GM19452 (cell line): ENCODE measurements at regions not wholly inside any gene's neighbourhood (a gene's known extent, or its start where the extent isn't known, plus 50 kb on each side); places are given as distances from the start of the nearest gene placed in this dataset.

Source experiments
- ATAC-seq: cut with Tn5 transposase; IDR thresholded peaks from one replicate; pipeline ENCODE4 v1.9.1; 2021; ENCODE audit not compliant: unreplicated experiment

DNA sequence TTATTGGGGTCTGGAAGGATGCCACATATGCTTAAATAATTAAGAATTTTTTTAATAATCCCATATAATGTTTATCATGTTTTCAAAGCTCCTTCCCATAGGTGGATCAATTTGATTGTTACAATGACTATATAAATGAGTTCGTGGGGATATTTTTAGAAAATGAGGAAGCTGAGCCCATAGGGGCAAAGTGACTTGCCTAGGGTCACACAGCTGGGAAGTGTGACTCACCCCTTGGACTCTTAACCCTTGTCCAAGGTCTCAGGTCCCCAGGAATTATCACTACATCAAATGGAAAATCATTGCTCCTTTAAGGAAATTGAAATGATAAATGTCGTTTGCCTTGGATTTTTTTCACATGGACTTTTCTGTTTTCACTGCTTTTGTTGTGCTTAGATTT lies 161.2 kb upstream of the RGMA start:
- ATAC-seq, result no peak

DNA sequence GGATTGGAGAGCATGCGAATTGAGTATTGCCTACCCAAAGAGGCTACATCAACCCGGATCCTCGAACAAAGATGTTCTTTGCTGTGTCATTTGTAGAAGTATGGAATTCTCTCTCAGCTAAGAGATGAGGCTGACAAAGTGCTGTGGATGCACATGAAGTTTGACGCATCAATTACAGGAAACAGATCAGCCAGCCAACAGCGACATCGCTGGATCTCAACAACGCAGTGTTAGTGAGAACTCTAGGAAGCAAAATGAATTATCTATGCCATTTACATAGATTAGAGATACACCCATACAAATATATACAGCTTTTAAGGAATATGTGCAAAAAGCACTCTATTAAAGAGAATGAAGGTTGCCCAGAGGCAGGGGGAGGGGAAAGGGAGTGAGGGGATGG lies 160.6 kb upstream of the RGMA start:
- no peak for ATAC-seq

DNA sequence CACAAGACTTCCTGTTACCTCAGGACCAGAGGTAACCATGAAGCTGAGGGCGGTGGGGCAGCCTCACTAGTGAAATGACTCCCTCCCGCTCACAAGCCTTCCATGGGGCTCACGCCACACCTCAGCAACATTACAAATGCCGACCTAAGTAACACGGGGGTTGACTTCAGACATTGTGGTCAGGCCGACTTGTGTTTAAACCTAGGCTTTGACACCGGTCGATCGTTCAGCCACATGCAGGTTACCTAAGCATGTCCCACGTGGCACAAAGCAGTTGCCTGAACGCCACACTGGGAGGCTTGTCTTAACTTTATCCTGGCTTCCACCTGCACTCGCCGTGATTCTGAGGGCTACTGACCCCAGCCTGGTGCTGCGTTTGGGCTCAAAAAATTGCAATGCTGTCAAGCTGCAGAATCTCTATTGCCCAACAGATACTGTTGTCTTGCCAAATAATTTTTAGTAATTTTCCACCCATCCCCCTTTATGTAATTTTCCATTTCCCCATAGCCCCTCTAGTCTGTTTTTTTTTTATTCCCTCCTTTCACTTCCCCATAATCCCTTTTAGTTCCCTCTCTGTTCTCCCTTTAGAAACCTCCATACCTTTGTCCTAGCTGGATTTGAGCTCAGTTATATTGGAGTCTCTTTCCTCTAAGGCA lies 158.6 kb upstream of the RGMA start:
- ATAC-seq, result no peak

DNA sequence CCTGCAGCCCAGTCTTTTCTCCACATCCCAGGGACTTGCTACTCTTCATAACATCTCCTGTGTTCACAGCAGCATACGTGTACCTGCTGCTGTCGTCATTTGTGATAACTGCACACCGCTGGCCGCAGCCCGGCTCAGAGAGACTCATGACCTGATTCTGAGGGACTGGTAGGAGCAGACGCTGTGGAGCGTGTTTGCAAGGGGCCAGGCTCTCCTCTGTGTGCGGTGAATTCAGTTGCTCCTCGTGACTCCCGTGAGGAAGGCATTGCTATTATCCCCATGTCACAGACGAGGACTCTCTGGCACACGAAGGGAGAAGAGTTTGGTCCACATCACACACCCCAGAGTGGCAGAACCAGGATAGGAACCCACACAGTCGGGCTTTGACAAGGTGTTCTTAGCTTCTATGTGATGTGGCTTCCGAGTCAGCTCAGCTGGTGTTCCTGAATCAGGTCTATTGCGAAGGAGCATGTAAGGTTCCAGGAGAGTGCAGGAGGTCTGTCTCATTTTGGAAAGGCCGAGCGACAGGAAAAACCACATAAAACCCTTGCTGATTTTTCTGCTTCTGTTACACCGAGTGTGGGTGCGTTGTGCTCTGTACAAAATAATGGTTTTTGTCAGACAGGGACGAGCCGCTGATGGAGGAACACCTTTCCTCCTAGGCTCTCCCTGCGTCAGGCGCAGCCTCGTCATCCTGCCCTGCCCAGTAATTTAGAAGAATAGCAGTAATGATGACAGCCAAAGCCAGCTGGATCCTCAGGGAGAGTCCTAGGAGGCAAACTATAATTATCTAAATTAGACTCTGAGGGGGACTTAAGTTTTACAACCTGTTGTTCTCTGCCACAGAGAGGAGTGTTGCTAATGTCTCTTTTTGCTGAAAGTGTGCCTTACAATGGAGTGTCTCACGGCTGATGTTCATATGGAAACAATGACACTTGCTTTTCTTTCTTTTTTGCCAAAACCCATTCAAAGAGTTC lies 157.5 kb upstream of the RGMA start:
- no peak for ATAC-seq

DNA sequence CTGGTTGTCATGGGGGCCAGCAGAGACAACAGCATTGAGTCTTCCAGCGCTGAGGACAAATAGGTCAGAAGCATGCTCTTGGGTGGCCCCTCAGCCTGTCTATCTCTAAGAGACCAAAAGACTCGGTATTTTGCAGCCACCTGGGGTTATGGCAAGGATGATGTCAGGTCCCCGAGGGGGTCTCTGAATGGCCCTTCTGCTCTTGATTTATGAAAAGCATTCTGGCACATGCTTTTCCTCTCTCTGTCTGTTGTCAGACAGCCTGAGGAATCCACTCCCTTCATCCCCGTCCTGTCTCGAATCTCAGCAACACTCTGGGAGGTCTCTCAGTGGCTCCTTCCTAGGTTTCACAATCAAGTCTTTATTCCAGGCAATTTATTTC lies 156.6 kb upstream of the RGMA start:
- ATAC-seq, result no peak

DNA sequence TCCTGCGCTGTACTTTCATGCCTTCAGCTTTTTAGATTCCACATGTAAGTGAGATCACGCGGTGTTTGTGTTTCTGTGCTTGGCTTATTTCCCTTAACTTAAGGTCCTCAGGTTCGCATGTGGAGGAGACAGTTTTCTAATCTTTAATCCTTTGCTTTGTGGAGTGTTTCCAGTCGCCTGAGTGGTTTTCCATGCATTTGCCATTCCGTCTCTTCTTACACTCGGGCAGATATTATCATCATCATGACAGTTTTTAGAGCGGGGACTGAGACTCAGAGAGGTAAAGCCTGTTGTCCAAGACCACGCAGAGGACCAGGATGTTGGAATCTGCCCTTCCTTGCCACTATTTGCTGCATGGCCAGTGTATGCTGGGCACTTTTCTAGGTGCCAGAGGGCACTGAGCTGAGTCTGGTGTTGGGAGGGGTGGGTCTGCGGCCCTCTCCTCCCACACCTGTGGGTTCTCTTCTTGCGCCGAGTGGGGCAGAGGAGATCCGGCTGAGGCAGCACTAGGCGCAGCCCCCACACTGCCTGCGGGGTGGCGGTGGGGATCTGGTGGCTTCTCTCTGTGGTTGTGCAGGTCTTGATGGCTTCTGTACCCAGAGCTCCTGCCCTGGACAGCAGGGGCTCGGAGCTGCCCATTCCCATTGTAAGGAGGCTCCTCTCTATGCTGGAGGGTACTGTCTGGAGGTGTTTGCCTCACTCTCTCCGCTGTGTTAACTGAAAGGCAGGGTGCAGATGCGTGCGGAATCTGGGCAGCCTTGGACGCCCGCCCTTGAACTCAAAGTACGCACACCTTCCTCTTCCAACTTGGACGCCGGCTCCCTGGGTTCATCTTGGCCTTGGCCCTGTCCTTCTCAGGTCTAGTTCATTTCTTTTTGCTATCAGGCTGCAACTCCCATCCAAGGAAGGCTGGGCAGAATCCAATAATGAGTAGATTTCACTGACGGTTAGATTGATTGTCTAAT lies 156.0 kb upstream of the RGMA start:
- no peak for ATAC-seq

DNA sequence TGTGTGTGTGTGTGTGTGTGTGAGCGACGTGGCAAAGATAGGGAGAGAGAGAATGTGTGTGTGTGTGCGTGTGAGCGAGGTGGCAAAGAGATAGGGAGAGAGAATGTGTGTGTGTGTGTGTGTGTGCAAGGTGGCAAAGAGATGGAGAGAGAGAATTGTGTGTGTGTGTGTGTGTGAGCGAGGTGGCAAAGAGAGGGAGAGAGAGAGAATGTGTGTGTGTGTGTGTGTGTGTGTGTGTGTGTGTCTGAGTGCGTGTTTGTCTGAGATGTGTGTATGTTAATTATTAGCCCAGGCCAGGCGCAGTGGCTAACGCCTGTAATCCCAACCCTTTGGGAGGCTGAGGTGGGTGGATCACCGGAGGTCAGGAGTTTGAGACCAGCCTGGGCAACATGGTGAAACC lies 154.6 kb upstream of the RGMA start:
- ATAC-seq, result no peak

DNA sequence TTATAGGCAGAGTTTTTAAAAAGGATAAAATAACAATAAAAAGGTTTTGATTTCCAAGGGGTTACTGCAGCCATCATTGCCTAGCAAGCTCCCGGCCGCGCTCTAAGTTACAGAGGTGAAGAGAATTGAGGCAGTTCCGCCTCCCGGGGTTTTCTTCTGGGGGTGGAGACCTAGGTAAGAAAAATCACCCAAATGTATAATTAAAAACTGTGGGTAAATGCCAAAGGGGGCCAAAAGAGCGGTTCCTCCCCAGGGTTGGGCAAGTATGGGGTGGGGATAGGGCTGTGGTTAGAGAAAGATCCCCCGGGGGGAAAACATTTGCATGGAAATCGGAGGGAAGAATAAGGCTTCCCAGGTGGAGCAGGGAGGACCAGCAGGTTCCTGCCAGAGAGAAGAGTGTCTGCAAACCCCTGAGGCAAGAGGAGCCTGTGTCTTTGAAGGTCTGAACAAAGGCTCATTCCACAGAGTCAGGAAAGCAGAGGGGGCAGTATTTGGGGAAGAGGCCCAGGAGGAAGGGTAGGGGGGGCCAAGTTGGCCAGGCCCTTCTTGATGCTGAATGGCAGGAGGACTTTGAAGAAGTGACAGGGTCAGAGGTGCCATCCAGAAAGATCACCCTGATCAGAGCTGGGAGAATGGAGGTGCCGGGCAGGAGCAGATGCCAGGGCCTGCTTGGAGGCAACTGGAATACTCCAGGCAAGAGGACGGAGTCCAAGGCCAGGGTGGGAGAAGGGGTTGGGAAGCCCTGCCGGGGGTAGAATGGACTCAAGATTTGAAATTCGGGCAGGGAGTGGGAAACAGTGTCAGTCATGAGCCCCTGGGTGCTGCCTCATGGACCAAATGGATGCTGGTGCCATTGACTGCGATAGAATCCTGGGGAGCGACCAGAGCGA lies 152.9 kb upstream of the RGMA start:
- ATAC-seq, result no peak

DNA sequence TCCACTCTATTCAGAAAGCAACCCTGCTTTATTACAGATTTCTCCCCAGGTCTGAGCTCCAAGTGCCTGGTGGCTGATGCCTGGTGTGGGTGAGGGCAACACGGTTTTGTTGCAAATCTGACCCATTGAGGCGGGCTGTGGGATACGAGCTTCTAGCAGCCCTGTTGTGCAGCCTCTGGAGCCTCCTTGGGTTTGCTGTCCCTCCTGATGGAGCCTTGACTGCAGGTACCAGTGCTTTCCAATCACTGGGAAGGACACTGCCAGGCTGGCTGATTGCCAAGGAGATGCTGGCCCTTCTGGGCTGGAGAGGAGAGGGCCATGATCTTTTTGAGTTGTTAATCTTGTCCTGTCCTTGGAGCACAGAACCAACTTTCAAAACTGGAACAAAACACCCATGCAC lies 151.0 kb upstream of the RGMA start:
- ATAC-seq, result no peak

DNA sequence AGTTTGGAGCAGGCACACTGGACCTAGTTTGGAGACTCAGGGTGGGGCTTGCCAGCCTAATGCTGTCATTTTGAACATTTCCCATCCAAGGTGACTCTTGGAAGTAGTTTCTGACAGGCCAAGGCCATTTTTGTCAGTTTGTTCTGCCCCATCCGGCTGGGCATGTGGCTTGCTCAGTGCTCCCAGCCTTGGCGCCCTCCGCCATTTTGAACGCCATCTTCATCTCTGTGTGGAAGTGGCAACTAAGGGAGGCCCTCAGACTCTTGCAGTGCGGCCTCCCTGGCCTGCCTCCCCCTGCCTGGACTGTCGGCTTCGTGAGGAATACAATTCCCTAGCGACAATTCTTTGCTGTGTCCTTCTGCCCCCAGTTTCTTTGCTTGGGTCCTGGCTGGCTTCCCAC lies 150.6 kb upstream of the RGMA start:
- ATAC-seq, result no peak

DNA sequence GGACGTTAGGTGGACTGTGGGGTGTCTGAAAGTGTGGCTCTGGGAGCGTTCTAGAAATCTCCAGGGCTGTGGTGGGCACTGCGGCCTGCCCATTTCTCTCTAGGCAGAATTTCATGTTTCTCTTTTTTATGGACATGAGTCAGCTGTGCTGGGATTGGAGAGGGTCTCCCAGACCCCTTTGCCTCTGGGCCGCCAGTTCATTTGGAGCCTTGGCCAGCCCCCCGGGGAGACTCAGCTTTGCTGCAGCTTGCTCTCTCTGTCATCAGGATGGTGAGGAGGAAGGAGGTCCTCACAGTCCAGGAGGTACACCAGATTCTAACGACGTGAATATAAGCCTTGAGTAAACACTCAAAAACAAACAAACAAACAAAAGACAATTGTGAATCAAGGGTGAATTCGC lies 149.6 kb upstream of the RGMA start:
- no peak for ATAC-seq

DNA sequence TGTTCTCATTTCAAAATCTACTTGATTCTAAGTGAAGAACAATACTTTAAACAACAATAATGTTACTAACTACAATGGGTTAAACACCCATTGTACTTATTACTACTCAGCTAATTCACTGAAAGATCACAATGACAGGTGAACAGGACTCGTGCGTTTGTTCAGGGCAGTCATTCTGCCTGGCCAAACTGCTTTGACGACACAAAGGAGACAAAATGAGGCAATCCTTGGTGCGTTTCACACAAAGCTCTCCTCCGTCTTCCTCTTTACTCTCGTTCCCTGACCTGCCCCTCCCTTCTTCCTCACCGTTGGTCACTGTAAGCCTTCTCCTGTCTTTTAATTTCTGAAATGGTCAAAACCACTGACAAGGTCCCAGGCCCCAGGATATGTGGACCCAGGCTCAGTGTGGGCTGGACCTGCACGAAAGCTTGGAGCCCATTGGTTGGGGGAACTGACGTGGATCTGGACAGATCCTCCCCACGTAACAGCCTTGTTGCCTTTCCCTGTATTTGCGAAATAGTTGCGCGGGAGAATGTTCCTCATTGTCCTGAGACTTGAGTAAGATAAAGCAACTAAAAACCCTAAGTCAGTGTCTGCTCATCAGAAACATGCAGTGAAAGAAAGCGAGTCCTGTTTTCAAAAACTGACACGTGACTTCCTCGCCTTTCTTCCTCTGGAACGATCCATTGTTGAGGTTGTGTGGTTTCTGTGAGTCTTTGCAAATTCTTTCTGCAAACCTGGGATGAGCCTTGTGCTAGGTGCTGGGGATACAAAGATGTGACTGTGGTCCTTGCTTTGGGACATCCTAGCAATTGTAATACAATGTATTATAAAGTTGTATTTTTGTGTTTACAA lies 147.1 kb upstream of the RGMA start:
- ATAC-seq, result no peak

DNA sequence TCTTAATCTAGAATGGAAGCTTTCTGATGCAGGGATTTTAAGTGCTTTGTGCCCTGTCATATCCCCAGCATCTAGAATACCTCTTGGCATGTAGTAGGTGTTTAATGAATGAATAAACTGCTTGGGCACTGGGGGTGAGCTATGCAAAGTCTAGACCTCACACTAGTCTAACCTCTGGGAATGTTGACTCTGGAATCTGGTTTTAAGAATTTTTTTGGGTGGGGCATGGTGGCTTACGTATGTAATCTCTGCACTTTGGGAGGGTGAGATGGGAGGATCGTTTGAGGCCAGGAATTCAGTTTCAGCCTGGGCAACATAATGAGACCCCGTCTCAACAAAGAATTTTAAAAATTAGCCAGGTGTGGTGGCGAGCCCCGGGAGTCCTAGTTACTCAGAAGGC lies 146.3 kb upstream of the RGMA start:
- no peak for ATAC-seq

DNA sequence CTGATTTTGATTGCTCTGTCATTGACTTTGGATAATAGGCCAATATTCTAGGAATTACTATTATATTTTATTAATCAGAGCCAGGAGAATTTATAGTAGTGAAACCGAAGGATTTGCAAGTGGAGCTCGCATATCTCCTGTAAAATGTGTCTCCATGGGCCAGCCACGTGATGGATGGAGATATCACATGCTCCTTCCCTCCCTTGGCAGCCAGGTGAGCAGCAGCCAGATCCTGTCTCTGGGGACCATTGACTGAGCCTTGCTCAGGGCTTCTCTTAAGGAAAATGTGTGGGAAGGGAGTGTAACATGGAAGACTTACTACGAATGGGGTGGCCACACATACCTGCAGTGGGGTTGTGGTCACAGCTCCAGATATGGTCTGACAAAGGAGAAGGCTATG lies 144.7 kb upstream of the RGMA start:
- no peak for ATAC-seq

DNA sequence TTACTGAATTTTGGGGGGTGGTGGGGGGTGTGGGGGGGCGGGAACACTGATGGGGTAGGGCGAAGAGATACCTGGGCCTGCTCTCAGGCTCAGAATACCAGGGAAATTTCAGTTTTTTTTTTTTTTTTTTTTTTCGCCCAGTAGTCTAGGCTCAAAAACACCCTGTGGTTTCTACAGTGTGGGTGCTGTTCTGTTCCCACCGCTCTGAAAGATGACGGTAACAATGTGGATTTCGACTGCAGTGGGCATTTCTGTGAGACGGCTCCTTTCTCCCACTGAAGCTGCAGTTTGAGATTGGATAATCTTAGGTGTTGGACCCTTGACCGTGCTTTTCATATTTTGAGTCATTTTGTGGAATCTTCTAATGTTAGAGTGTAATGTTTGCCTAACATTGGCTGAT lies 143.8 kb upstream of the RGMA start:
- no peak for ATAC-seq

DNA sequence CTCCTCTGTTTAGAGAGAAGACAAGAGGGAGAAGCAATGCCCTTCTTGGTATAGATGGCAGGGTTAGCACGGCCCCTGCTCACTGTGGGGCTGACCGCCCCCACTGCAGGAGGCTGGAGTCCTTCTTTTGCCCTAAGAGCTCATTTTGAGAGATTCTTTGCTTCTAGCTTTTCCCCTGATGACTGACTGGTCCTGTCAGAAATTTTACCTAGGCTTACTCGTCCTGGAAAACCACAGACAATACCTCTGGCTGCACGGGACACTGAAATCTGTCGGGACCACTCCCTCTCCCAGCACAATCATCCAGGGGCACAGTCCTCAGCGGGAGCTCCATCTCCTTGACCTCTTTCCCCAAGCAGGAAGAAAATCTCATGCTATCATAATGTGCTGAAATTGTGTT lies 143.0 kb upstream of the RGMA start:
- ATAC-seq, result no peak

DNA sequence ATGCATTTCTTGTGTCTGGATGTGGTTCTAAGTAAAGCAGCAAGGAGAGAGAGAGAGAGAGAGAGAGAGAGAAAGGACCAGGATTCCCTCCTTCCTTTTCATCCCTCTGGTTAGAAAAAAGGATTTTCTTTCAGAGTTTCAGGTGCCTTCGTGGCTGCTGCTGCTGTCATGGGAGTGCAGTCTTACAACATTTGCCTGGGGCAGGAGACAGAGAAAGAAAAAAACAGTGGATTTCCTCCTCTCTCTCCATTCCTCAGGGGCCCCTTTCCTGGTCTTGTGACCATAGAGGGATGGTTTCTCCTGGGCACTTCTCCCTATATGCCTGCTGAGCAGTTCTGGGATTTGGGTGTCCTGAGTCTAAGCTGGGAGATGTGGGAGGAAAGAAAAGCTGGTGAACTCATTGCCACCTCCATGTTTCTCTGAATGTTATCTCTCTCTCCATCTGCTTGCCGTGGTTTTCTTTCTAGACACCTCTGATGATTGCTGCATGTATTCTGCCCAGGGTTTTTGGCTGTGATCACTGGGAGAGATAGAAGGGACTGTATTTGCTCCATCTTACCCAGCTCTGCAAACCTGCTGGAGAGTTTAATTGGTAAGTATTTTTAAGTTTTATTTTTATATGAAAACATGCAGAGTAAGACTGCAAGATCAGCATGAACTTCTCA lies 142.4 kb upstream of the RGMA start:
- ATAC-seq, result no peak

DNA sequence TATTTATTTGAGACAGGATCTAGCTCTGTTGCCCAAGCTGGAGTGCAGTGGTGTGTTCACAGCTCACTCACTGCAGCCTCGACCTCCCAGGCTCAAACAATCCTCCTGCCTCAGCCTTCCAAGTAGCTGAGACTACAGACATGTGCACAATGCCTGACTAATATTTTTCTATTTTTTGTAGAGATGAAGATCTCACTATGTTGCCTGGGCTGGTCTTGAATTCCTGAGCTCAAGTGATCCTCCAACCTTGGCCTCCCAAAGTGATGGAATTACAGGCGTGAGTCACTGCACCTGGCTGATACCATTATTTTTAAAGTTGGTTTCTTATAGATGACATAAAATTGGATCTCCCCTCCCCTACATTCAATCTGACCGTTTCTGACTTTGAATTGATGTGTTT lies 139.5 kb upstream of the RGMA start:
- ATAC-seq, result no peak

DNA sequence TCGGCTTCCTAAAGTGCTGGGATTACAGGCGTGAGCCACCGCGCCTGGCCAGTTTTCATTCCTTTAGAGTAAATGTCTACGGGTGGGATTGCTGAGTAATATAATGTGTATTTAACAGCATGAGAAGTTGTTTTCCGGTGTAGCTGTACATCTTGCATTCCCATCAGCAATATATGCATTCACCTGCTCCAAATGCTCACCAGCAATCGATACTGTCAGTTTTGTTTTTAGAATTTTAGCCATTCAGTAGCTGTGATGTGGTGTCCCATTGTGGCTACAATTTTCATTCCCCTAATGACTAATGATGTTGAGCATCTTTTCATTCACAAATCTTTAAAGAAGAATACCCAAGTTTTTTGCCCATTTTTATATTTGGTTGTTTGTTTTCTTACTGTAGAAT lies 134.8 kb upstream of the RGMA start:
- no peak for ATAC-seq
